ENCODE measurements at regions not wholly inside any gene's neighbourhood (a gene's known extent, or its start where the extent isn't known, plus 50 kb on each side); places are given as distances from the start of the nearest gene placed in this dataset.
"Not testable (repeated sequence)": the region's sequence is repeated elsewhere in the genome, so short reads cannot be mapped to it uniquely, and the experiment has no call there.

- no peak for ATAC-seq
- intact Hi-C loops (cut with DNase I) = no loop called here
Observed at GRCh38 chr14:44640416-44640815, 133.3 kb upstream of the FSCB start.

GRCh38 chr14:44639781-44640385 lies 132.8 kb upstream of the FSCB start:
- intact Hi-C loops (cut with DNase I) = no loop called here
- ATAC-seq = peak in 1 of 2 donors; percentile 56
- no peak for DNase-seq

More at GRCh38 chr14:44640416-44640815, 133.3 kb upstream of the FSCB start:
- DNase-seq = no peak

GRCh38 chr14:44634692-44635091 lies 127.6 kb upstream of the FSCB start:
- DNase-seq (no peak), ATAC-seq (no peak)
- intact Hi-C loops (cut with DNase I) = no loop called here

- no peak for DNase-seq
- intact Hi-C loops (cut with DNase I) = no loop called here
- ATAC-seq = no peak
Observed at GRCh38 chr14:44626423-44626822, 119.3 kb upstream of the FSCB start.

GRCh38 chr14:44625098-44625497 lies 118.0 kb upstream of the FSCB start:
- DNase-seq (no peak), ATAC-seq (peak in 1 of 2 donors; percentile 59)
- intact Hi-C loops (cut with DNase I) = no loop called here

GRCh38 chr14:44620121-44621019 lies 113.3 kb upstream of the FSCB start:
- ATAC-seq (peak in 1 of 2 donors; percentile 53), DNase-seq (no peak)
- intact Hi-C loops (cut with DNase I) = no loop called here

- intact Hi-C loops (cut with DNase I) = no loop called here
- ATAC-seq = no peak
- DNase-seq = no peak
Observed at GRCh38 chr14:44616204-44616603, 109.1 kb upstream of the FSCB start.

GRCh38 chr14:44613061-44613712 lies 106.1 kb upstream of the FSCB start:
- intact Hi-C loops (cut with DNase I) = no loop called here
- no peak for ATAC-seq

GRCh38 chr14:44612002-44612401 lies 104.9 kb upstream of the FSCB start:
- DNase-seq (no peak), ATAC-seq (no peak)
- intact Hi-C loops (cut with DNase I) = no loop called here

More at GRCh38 chr14:44613061-44613712, 106.1 kb upstream of the FSCB start:
- no peak for DNase-seq

- ATAC-seq = no peak
- intact Hi-C loops (cut with DNase I) = no loop called here
- DNase-seq = no peak
Observed at GRCh38 chr14:44609876-44610510, 102.9 kb upstream of the FSCB start.

- intact Hi-C loops (cut with DNase I) = no loop called here
- DNase-seq (no peak), ATAC-seq (no peak)
Observed at GRCh38 chr14:44609201-44609600, 102.1 kb upstream of the FSCB start.

GRCh38 chr14:44607701-44608100 lies 100.6 kb upstream of the FSCB start:
- DNase-seq = no peak
- intact Hi-C loops (cut with DNase I) = no loop called here
- ATAC-seq = no peak

- DNase-seq (no peak), ATAC-seq (no peak)
- intact Hi-C loops (cut with DNase I) = no loop called here
Observed at GRCh38 chr14:44606576-44606975, 99.5 kb upstream of the FSCB start.

- DNase-seq; ATAC-seq; intact Hi-C loops (cut with DNase I): not testable (repeated sequence)
Observed at GRCh38 chr14:44601266-44601665, 94.2 kb upstream of the FSCB start.

- DNase-seq = no peak
- intact Hi-C loops (cut with DNase I) = no loop called here
- no peak for ATAC-seq
Observed at GRCh38 chr14:44589180-44589579, 82.1 kb upstream of the FSCB start.

- DNase-seq (no peak), ATAC-seq (no peak)
- intact Hi-C loops (cut with DNase I) = no loop called here
Observed at GRCh38 chr14:44586910-44587309, 79.8 kb upstream of the FSCB start.

- ATAC-seq = no peak
- intact Hi-C loops (cut with DNase I) = no loop called here
- no peak for DNase-seq
Observed at GRCh38 chr14:44576356-44576755, 69.3 kb upstream of the FSCB start.

GRCh38 chr14:44567997-44568396 lies 60.9 kb upstream of the FSCB start:
- intact Hi-C loops (cut with DNase I) = no loop called here
- DNase-seq (no peak), ATAC-seq (no peak)

GRCh38 chr14:44565968-44566367 lies 58.9 kb upstream of the FSCB start:
- no peak for DNase-seq
- ATAC-seq = no peak
- intact Hi-C loops (cut with DNase I) = no loop called here

- ATAC-seq = no peak
- intact Hi-C loops (cut with DNase I) = no loop called here
- no peak for DNase-seq
Observed at GRCh38 chr14:44564908-44565307, 57.8 kb upstream of the FSCB start.
